ENCODE measurements at regions not wholly inside any gene's neighbourhood (a gene's known extent, or its start where the extent isn't known, plus 50 kb on each side); places are given as distances from the start of the nearest gene placed in this dataset.
"Not testable (repeated sequence)": the region's sequence is repeated elsewhere in the genome, so short reads cannot be mapped to it uniquely, and the experiment has no call there.

- DNase-seq = no peak
These were observed 612.3 kb downstream of the KCNH5 start for GRCh38 chr14:62432955-62433354.

- no peak for DNase-seq
These were observed 609.0 kb downstream of the KCNH5 start for GRCh38 chr14:62436261-62436660.

DNA sequence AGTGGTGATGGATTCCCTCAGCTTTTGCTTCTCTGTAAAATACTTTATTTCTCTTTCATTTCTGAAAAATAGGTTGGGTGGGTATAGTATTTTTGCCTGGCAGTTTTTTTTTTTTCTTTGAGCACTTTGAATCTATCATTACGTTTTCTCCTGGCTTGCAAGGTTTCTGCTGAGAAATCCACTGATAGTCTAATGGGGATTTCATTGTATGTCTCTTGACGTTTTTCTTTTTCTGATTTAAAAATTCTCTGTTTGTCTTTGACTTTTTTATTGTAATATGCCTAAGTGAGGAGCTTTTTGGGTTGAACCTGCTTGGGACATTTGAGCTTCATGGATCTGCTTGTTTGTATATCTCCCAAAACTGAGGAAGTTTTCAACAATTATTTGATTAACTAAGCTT, 606.0 kb downstream of the KCNH5 start:
- DNase-seq = no peak

- no peak for DNase-seq
These were observed 601.5 kb downstream of the KCNH5 start for GRCh38 chr14:62443796-62444195.

DNA sequence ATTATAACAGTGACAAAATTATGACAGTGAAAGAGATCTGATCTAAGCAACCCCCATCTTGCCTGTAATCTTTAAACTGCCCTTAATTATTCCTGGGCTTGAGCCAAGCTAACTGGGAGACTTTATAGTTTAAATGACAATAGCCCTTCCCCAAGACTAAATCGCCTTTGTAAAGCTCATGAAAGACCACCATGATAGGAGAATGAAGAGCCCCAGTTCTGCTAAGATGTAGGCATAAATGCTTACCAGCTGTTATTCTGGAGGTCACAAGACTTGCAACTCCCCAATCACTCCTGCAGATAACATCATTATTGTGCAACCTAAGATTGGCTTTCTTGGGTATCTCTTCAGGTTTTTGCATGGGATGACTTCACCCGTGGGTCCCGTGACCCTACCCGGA, 599.7 kb downstream of the KCNH5 start:
- DNase-seq = no peak

DNA sequence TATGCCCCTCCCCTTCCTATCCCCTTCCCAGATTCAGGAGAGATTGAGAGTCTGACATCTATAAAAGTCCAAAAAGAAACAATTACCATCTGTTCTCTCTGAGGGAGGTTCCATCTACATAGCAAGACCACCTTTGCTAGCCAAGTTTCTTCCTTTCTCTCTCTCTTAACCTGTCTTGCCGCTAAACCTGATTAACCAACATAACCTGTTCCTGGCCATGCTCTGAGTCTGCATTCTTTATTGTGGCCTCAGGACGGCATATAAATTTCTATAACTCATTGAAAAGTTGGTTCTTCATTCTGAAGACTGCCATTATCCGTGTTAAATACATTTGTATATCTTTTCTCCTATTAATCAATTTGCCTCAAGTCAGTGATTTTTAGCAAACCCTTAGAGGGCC, 594.0 kb downstream of the KCNH5 start:
- no peak for DNase-seq

GRCh38 chr14:62453226-62453625, 592.0 kb downstream of the KCNH5 start:
- no peak for DNase-seq

- DNase-seq = no peak
These were observed 589.8 kb downstream of the KCNH5 start for GRCh38 chr14:62455446-62455845.

DNA sequence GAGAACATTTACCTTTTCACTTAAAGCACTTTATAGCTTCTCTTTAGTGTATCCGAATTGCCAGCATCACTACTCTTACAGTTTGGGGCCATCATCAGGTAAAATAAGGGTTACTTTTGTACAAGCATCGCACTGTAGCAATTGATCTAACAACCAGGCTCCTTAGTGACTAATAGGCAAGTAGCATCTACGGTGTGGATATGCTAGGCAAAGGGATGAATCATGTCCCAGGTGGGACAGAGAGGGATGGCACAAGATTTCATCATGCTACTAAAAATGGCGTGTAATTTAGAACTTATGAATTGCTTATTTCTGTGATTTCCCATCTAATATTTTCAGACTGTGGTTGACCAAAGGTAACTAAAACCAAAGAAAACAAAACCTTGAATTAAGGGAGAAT, 582.3 kb downstream of the KCNH5 start:
- no peak for DNase-seq

DNA sequence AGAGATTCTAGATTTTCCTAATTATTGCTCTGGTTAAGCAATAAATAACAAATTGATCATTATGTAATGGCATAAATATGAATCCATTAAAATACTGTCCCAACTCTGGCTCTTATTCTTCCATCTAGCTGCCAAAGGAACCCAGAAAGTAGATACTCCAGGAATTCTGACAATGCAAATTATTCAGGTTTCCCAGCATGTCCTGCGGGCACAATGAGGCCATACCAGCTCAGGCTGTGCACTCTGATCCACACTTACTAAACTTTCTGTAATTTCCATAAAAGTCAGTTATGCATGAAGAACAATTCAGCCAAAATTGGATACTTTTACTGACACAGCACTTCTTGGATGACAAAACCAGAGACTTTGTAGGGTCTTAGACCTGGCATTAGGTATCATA, 576.3 kb downstream of the KCNH5 start:
- no peak for DNase-seq

GRCh38 chr14:62470935-62471334, 574.3 kb downstream of the KCNH5 start:
- no peak for DNase-seq

GRCh38 chr14:62491146-62491545, 554.1 kb downstream of the KCNH5 start:
- no peak for DNase-seq

DNA sequence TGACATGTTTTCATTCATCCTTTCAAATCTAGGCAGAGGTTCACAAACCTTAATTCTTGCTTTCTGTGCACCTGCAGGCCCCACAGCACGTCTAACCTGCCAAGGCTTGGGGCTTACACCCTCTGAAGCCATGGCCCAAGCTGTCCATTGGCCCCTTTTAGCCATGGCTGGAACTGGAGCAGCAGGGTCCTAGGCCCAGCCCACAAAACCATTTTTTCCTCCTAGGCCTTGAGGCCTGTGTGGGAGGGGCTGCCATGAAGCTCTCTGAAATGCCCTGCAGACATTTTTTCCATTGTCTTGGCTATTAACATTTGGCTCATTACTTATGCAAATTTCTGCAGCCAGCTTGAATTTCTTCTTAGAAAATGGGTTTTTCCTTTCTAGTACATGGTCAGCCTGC, 547.5 kb downstream of the KCNH5 start:
- no peak for DNase-seq

DNA sequence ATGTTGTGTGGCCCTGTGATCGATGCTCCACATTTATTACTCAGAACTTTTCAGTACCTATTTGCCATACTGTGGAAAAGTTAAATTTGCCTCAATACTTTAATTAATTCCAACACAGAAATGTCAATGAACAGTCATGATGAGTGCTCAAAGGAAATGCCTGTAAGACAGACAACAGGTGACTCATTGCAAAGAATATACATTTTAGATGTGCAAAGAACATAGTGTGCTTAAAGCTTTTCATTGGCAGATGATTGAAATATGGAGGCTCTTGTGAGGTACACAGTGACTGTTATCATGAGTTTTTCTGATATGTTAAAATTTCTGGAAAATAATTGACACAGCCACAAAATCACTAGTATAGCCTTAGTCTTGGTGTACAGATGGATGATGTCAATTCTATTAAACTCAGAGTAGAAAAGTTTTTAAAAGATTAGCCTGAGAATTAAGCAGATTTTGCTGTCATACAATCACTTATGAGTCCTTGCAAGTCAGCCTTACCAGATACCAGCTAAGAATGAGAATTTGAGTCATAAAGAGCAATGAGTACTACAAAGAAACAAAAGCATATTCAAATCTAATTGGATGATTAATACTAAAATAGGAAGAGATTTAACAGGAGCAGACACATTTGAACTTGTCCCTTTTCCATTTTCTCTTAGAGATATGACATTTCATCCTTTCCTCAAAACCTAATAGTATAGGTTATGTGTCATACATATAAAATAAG, 544.1 kb downstream of the KCNH5 start:
- DNase-seq = no peak

DNA sequence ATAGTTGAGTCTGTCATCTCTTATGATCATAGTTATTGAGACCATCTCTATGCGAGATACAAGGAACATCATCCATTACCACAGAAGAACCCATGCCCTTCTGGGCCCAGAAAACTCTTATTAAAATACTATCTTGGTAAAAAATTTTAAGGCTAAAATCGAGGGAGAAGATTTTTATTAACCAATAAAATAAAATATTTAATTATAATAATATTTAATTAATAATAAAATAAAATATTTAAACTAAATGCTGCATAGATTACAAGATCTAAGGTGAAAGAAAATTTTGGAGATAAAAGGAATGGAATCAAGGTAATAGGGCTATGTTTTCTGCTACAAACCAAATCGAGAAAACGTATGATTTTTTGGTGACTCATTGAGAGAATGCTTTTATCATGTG, 540.2 kb downstream of the KCNH5 start:
- no peak for DNase-seq

- DNase-seq = not testable (repeated sequence)
These were observed 523.9 kb downstream of the KCNH5 start for GRCh38 chr14:62521309-62521708.

DNA sequence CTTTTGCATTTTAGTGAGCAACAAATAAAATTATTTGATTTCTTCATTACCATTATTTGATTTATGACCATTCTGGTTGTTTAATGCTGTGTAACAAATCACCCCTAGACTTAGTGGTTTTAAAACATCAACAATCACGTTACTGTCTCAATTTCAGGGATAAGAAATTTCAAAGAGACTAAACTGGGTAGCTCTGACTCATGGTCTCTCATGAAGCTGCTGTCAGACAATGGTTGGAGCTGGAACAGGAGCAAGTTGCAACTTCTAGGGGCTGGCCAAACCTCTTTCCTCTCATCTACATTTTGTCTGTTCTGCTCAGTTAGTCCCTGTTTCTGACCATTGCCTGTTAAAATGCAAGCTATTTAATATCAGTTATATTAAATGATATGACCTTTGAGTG, 517.0 kb downstream of the KCNH5 start:
- DNase-seq = no peak

- no peak for DNase-seq
These were observed 513.1 kb downstream of the KCNH5 start for GRCh38 chr14:62532181-62532580.

- no peak for DNase-seq
These were observed 498.3 kb downstream of the KCNH5 start for GRCh38 chr14:62546862-62547474.

DNA sequence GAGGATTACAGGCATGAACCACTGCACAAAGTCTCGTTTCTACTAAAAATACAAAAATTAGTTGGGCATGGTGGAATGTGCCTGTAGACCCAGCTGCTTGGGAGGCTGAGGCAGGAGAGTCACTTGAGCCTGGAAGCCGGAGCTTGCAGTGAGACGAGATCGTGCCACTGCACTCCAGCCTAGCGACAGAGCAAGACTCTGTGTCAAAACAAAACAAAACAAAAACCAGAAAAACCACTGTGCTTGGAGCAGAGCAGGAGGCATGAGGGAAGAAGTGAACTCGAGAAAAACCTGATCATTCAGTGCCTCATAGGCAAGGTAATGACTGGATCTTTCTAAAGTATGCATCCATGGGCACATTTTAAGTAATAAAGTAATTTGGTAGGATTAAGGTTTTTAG, 487.8 kb downstream of the KCNH5 start:
- DNase-seq = no peak

DNA sequence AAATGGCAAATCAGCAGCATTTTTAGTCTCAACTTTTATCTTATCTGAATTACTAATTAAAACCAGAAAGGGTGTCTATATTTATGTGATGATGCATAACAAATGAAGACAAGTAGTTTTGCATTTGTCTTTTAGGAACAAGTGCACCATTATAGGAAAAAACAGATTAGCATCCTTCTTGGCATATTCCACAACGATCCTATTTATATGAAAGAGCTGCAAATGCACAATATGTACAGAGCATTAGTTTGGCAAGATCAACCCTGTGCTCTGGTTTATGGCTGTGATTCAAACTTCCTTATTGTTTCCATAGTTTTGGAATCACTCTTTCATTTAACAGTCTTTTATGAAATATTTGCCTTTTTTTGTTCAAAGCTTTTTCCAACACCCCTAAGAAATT, 486.8 kb downstream of the KCNH5 start:
- DNase-seq = no peak

- DNase-seq = no peak
These were observed 460.0 kb downstream of the KCNH5 start for GRCh38 chr14:62585247-62585646.

- no peak for DNase-seq
These were observed 452.4 kb downstream of the KCNH5 start for GRCh38 chr14:62592877-62593276.

GRCh38 chr14:62597143-62597542, 448.1 kb downstream of the KCNH5 start:
- DNase-seq = no peak

Measured in DMS79 (cell line).